ENCODE measurements at regions not wholly inside any gene's neighbourhood (a gene's known extent, or its start where the extent isn't known, plus 50 kb on each side); places are given as distances from the start of the nearest gene placed in this dataset.

GRCh38 chr9:86585422-86586143 lies 231.4 kb upstream of the TUT7 start:
- TF ChIP-seq CTCF (IDR thresholded peaks at IDR 0.05; ENCODE audit: low read depth, low read length): no peak
- H3K4me3 ChIP-seq (ENCODE audit: low read depth, low read length): peak overlapping the region; percentile 30

GRCh38 chr9:86580688-86581087 lies 226.5 kb upstream of the TUT7 start:
- TF ChIP-seq CTCF (IDR thresholded peaks at IDR 0.05; ENCODE audit: low read depth, low read length): no peak

GRCh38 chr9:86578722-86579121 lies 224.5 kb upstream of the TUT7 start:
- TF ChIP-seq CTCF (IDR thresholded peaks at IDR 0.05; ENCODE audit: low read depth, low read length): no peak
- no peak overlapping the region for H3K4me3 ChIP-seq (ENCODE audit: low read depth, low read length)

More at GRCh38 chr9:86580688-86581087, 226.5 kb upstream of the TUT7 start:
- no peak overlapping the region for H3K4me3 ChIP-seq (ENCODE audit: low read depth, low read length)

GRCh38 chr9:86577420-86578333 lies 223.5 kb upstream of the TUT7 start:
- no peak for TF ChIP-seq CTCF (IDR thresholded peaks at IDR 0.05; ENCODE audit: low read depth, low read length)
- H3K4me3 ChIP-seq (ENCODE audit: low read depth, low read length): no peak overlapping the region

GRCh38 chr9:86575825-86576525 lies 221.8 kb upstream of the TUT7 start:
- no peak overlapping the region for H3K4me3 ChIP-seq (ENCODE audit: low read depth, low read length)
- no peak for TF ChIP-seq CTCF (IDR thresholded peaks at IDR 0.05; ENCODE audit: low read depth, low read length)

GRCh38 chr9:86575137-86575536 lies 220.9 kb upstream of the TUT7 start:
- no peak for TF ChIP-seq CTCF (IDR thresholded peaks at IDR 0.05; ENCODE audit: low read depth, low read length)
- no peak overlapping the region for H3K4me3 ChIP-seq (ENCODE audit: low read depth, low read length)

All from WI38 (cell line).